ENCODE measurements at regions not wholly inside any gene's neighbourhood (a gene's known extent, or its start where the extent isn't known, plus 50 kb on each side); places are given as distances from the start of the nearest gene placed in this dataset.

- Histone ChIP-seq H3K79me2 (ENCODE audit: low read depth) (no peaks in the 10 kb centered on the region), H3K36me3 (no peaks in the 10 kb centered on the region), H3K4me2 (no peak overlapping the region), H2AFZ (replicated peaks) (no peak overlapping the region), H3K27me3 (no peaks in the 10 kb centered on the region), H3F3A (ENCODE audit: low read depth) (no peaks in the 10 kb centered on the region), H3K4me3 (no peak overlapping the region), H3K9me3 (ENCODE audit: low read depth) (no peaks in the 10 kb centered on the region), H3K27ac (no peak overlapping the region), H3K9ac (no peak overlapping the region), H4K20me1 (ENCODE audit: low read depth) (no peaks in the 10 kb centered on the region), H3K4me1 (no peaks in the 10 kb centered on the region)
- Mint-ChIP-seq H3K36me3 (no peaks in the 10 kb centered on the region), H3K9me3 (no peaks in the 10 kb centered on the region), H3K27ac (no peak overlapping the region), H3K27me3 (ENCODE audit: insufficient read depth, low read depth) (no peaks in the 10 kb centered on the region), H3K4me3 (no peak overlapping the region), H3K4me1 (no peaks in the 10 kb centered on the region)
- TF ChIP-seq EZH2phosphoT487 (IDR thresholded peaks at IDR 0.05) (no peak), EZH2 (IDR thresholded peaks at IDR 0.05) (no peak), CTCF (IDR thresholded peaks at IDR 0.05) (no peak)
- no peak for DNase-seq (ENCODE audit: low spot score)
Measured at GRCh38 chr4:106659371-106659770, 290.8 kb upstream of the GIMD1 start.

- no peak overlapping the region for H3K4me3 Mint-ChIP-seq
- Histone ChIP-seq H3K27me3 (no peaks in the 10 kb centered on the region), H3K4me2 (no peak overlapping the region), H3F3A (ENCODE audit: low read depth) (no peaks in the 10 kb centered on the region), H3K9ac (no peak overlapping the region), H3K9me3 (ENCODE audit: low read depth) (no peaks in the 10 kb centered on the region), H4K20me1 (ENCODE audit: low read depth) (no peaks in the 10 kb centered on the region), H3K4me1 (no peaks in the 10 kb centered on the region), H3K36me3 (no peaks in the 10 kb centered on the region), H3K4me3 (no peak overlapping the region), H2AFZ (replicated peaks) (no peak overlapping the region), H3K79me2 (ENCODE audit: low read depth) (no peaks in the 10 kb centered on the region), H3K27ac (no peak overlapping the region)
- H3K9me3 Mint-ChIP-seq, result no peaks in the 10 kb centered on the region
- TF ChIP-seq EZH2 (IDR thresholded peaks at IDR 0.05), result no peak
- TF ChIP-seq CTCF (IDR thresholded peaks at IDR 0.05), result no peak
- TF ChIP-seq EZH2phosphoT487 (IDR thresholded peaks at IDR 0.05), result no peak
- DNase-seq (ENCODE audit: low spot score), result no peak
- peaks cover 2% of the 10 kb centered on the region for H3K36me3 Mint-ChIP-seq
- H3K4me1 Mint-ChIP-seq, result no peaks in the 10 kb centered on the region
- no peaks in the 10 kb centered on the region for H3K27me3 Mint-ChIP-seq (ENCODE audit: insufficient read depth, low read depth)
- no peak overlapping the region for H3K27ac Mint-ChIP-seq
Measured at GRCh38 chr4:106652095-106652494, 283.5 kb upstream of the GIMD1 start.

- H3K9me3 Mint-ChIP-seq, result no peaks in the 10 kb centered on the region
Measured at GRCh38 chr4:106650701-106651100, 282.1 kb upstream of the GIMD1 start.

More at GRCh38 chr4:106650701-106651100, 282.1 kb upstream of the GIMD1 start:
- no peak overlapping the region for H3K4me2 ChIP-seq
- no peaks in the 10 kb centered on the region for H4K20me1 ChIP-seq (ENCODE audit: low read depth)
- no peak overlapping the region for H3K4me3 ChIP-seq
- H3K36me3 ChIP-seq, result no peaks in the 10 kb centered on the region
- no peak overlapping the region for H2AFZ ChIP-seq (replicated peaks)
- H3K9me3 ChIP-seq (ENCODE audit: low read depth), result no peaks in the 10 kb centered on the region
- Mint-ChIP-seq H3K36me3 (peaks cover 2% of the 10 kb centered on the region), H3K27me3 (ENCODE audit: insufficient read depth, low read depth) (no peaks in the 10 kb centered on the region), H3K27ac (no peak overlapping the region), H3K4me1 (no peaks in the 10 kb centered on the region), H3K4me3 (no peak overlapping the region)
- H3F3A ChIP-seq (ENCODE audit: low read depth), result no peaks in the 10 kb centered on the region
- no peaks in the 10 kb centered on the region for H3K79me2 ChIP-seq (ENCODE audit: low read depth)
- H3K27ac ChIP-seq, result no peak overlapping the region
- H3K27me3 ChIP-seq, result no peaks in the 10 kb centered on the region
- H3K4me1 ChIP-seq, result no peaks in the 10 kb centered on the region
- H3K9ac ChIP-seq, result no peak overlapping the region
- TF ChIP-seq CTCF (IDR thresholded peaks at IDR 0.05), result no peak
- TF ChIP-seq EZH2 (IDR thresholded peaks at IDR 0.05), result no peak
- no peak for TF ChIP-seq EZH2phosphoT487 (IDR thresholded peaks at IDR 0.05)
- DNase-seq (ENCODE audit: low spot score), result no peak

All from neural progenitor cell (in vitro differentiated cells).